GM21526 (cell line): ENCODE measurements at regions not wholly inside any gene's neighbourhood (a gene's known extent, or its start where the extent isn't known, plus 50 kb on each side); places are given as distances from the start of the nearest gene placed in this dataset.

Source experiments
- ATAC-seq: cut with Tn5 transposase; IDR thresholded peaks from one replicate; pipeline ENCODE4 v1.9.1; 2021; ENCODE audit warnings: moderate library complexity; ENCODE audit not compliant: unreplicated experiment, low FRiP score

- ATAC-seq = no peak
Measured at GRCh38 chr14:97283005-97283403, 485.8 kb downstream of the VRK1 start.

GRCh38 chr14:97283426-97283825 is 486.2 kb downstream of the VRK1 start:
- ATAC-seq = no peak

GRCh38 chr14:97283841-97284240 is 486.7 kb downstream of the VRK1 start:
- ATAC-seq = no peak

GRCh38 chr14:97287956-97288355 is 490.8 kb downstream of the VRK1 start:
- no peak for ATAC-seq

- ATAC-seq = no peak
Measured at GRCh38 chr14:97290065-97290464, 492.9 kb downstream of the VRK1 start.

- ATAC-seq = no peak
Measured at GRCh38 chr14:97290977-97291376, 493.8 kb downstream of the VRK1 start.

GRCh38 chr14:97293659-97294058 is 496.5 kb downstream of the VRK1 start:
- ATAC-seq = no peak

GRCh38 chr14:97295108-97295710 is 498.0 kb downstream of the VRK1 start:
- no peak for ATAC-seq

- ATAC-seq = no peak
Measured at GRCh38 chr14:97296176-97296575, 499.0 kb downstream of the VRK1 start.

GRCh38 chr14:97297100-97297499 is 499.9 kb downstream of the VRK1 start:
- ATAC-seq = no peak

GRCh38 chr14:97298331-97298730 is 501.1 kb downstream of the VRK1 start:
- ATAC-seq = no peak

GRCh38 chr14:97298736-97299135 is 501.6 kb downstream of the VRK1 start:
- ATAC-seq = no peak

GRCh38 chr14:97299661-97300060 is 502.5 kb downstream of the VRK1 start:
- ATAC-seq = no peak

- no peak for ATAC-seq
Measured at GRCh38 chr14:97301931-97302559, 504.9 kb downstream of the VRK1 start.

- no peak for ATAC-seq
Measured at GRCh38 chr14:97306133-97306759, 509.1 kb downstream of the VRK1 start.

GRCh38 chr14:97306760-97307246 is 509.6 kb downstream of the VRK1 start:
- ATAC-seq = no peak

GRCh38 chr14:97311411-97311810 is 514.2 kb downstream of the VRK1 start:
- no peak for ATAC-seq

- no peak for ATAC-seq
Measured at GRCh38 chr14:97312910-97313309, 515.7 kb downstream of the VRK1 start.

GRCh38 chr14:97315790-97316189 is 518.6 kb downstream of the VRK1 start:
- ATAC-seq = no peak

GRCh38 chr14:97318380-97318779 is 521.2 kb downstream of the VRK1 start:
- ATAC-seq = no peak

- no peak for ATAC-seq
Measured at GRCh38 chr14:97319691-97320090, 522.5 kb downstream of the VRK1 start.

- ATAC-seq = no peak
Measured at GRCh38 chr14:97328743-97329142, 531.6 kb downstream of the VRK1 start.
